ENCODE measurements at regions not wholly inside any gene's neighbourhood (a gene's known extent, or its start where the extent isn't known, plus 50 kb on each side); places are given as distances from the start of the nearest gene placed in this dataset.
"Not testable (repeated sequence)": the region's sequence is repeated elsewhere in the genome, so short reads cannot be mapped to it uniquely, and the experiment has no call there.

DNA sequence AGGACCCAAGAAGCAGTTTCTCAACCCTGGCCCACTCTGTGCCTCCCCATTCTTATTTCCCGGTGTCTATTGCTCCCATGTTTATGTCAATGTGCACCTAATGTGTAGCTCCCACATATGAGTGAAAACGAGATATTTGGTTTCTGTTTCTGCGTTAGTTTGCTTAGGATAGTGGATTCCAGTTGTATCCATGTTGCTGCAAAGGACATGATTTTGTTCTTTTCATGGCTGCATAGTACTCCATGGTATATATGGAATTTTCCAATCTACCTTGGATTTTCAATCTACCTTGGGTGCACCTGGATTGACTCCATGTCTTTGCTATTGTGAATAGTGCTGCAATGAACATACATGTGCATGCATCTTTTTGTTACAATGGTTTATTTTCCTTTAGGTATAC, 119.8 kb upstream of the CTSV start:
- not testable (repeated sequence) for TF ChIP-seq POLR2AphosphoS5, POLR2A (IDR thresholded peaks at IDR 0.05)
- TF ChIP-seq, protein P1, sequence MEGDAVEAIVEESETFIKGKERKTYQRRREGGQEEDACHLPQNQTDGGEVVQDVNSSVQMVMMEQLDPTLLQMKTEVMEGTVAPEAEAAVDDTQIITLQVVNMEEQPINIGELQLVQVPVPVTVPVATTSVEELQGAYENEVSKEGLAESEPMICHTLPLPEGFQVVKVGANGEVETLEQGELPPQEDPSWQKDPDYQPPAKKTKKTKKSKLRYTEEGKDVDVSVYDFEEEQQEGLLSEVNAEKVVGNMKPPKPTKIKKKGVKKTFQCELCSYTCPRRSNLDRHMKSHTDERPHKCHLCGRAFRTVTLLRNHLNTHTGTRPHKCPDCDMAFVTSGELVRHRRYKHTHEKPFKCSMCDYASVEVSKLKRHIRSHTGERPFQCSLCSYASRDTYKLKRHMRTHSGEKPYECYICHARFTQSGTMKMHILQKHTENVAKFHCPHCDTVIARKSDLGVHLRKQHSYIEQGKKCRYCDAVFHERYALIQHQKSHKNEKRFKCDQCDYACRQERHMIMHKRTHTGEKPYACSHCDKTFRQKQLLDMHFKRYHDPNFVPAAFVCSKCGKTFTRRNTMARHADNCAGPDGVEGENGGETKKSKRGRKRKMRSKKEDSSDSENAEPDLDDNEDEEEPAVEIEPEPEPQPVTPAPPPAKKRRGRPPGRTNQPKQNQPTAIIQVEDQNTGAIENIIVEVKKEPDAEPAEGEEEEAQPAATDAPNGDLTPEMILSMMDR (IDR thresholded peaks at IDR 0.05) = not testable (repeated sequence)

Data from transverse colon (tissue), 4 donors.